Liver (tissue), 8 donors: ENCODE measurements at regions not wholly inside any gene's neighbourhood (a gene's known extent, or its start where the extent isn't known, plus 50 kb on each side); places are given as distances from the start of the nearest gene placed in this dataset.

Experiments
- DNase-seq: peaks from one replicate; pipeline ENCODE4 v3.0.0-alpha.2; 2017; ENCODE audit warnings: low spot score
- H3K27ac ChIP-seq, 2 donors: one replicate each; pipeline ENCODE4 v1.7.0; 2013; ENCODE audit warnings: inconsistent platforms in 2 of 2, low read length in 2 of 2, control low read depth in 1 of 2, low read depth in 1 of 2, mild to moderate bottlenecking in 1 of 2
- H3K27me3 ChIP-seq, 4 donors: one replicate each; pipeline versions ENCODE4 v1.6.1 to v1.7.0; 2013; ENCODE audit warnings: low read length in 3 of 4, inconsistent platforms in 1 of 4, mild to moderate bottlenecking in 1 of 4, moderate library complexity in 1 of 4; ENCODE audit not compliant: control insufficient read depth in 4 of 4, insufficient read depth in 4 of 4
- H3K36me3 ChIP-seq, 4 donors: one replicate each; pipeline versions ENCODE4 v1.6.1 to v1.7.0; 2013; ENCODE audit warnings: low read length in 3 of 4, mild to moderate bottlenecking in 3 of 4, low read depth in 1 of 4, moderate library complexity in 1 of 4; ENCODE audit not compliant: control insufficient read depth in 4 of 4, insufficient read depth in 3 of 4
- H3K4me1 ChIP-seq, 4 donors: one replicate each; pipeline versions ENCODE4 v1.6.1 to v1.7.0; 2013; ENCODE audit warnings: low read length in 3 of 4, mild to moderate bottlenecking in 3 of 4, moderate library complexity in 1 of 4; ENCODE audit not compliant: control insufficient read depth in 4 of 4, insufficient read depth in 4 of 4
- H3K4me3 ChIP-seq, 3 donors: one replicate each; pipeline versions ENCODE4 v1.6.1 to v1.7.0; 2013; ENCODE audit warnings: low read length in 3 of 3, control low read depth in 1 of 3, low read depth in 1 of 3, mild to moderate bottlenecking in 1 of 3
- H3K9ac ChIP-seq, 2 donors: one replicate each; pipeline ENCODE4 v1.7.0; 2013; ENCODE audit warnings: low read length in 2 of 2, mild to moderate bottlenecking in 2 of 2, moderate library complexity in 2 of 2, control low read depth in 1 of 2, low read depth in 1 of 2
- H3K9me3 ChIP-seq, 4 donors: one replicate each; pipeline versions ENCODE4 v1.6.1 to v1.7.0; 2013; ENCODE audit warnings: low read length in 3 of 4; ENCODE audit not compliant: control insufficient read depth in 4 of 4
- ATF3 ChIP-seq: IDR thresholded peaks from 2 replicates; pipeline ENCODE4 v1.6.1; 2016; ENCODE audit warnings: antibody characterized with exemption
- FOXA1 ChIP-seq: IDR thresholded peaks from 2 replicates; pipeline ENCODE4 v1.6.1; 2016; ENCODE audit warnings: antibody characterized with exemption
- FOXA2 ChIP-seq: IDR thresholded peaks from 2 replicates; pipeline ENCODE4 v1.6.1; 2016; ENCODE audit warnings: antibody characterized with exemption
- GABPA ChIP-seq, 2 donors: IDR thresholded peaks in 1 of 2; conservative IDR thresholded peaks in 1 of 2; 2 replicates each; pipeline ENCODE4 v1.6.1; 2016; ENCODE audit warnings: antibody characterized with exemption in 2 of 2, mild to moderate bottlenecking in 1 of 2, moderate library complexity in 1 of 2
- HNF4G ChIP-seq: IDR thresholded peaks from 2 replicates; pipeline ENCODE4 v1.6.1; 2016; ENCODE audit warnings: antibody characterized with exemption
- JUND ChIP-seq, 2 donors: IDR thresholded peaks; 2 replicates each; pipeline ENCODE4 v1.6.1; 2016; ENCODE audit warnings: antibody characterized with exemption in 2 of 2
- MAX ChIP-seq: IDR thresholded peaks from 2 replicates; pipeline ENCODE4 v1.6.1; 2016; ENCODE audit warnings: antibody characterized with exemption
- RXRA ChIP-seq, 2 donors: IDR thresholded peaks; 2 replicates each; pipeline ENCODE4 v1.6.1; 2017 to 2018; ENCODE audit warnings: antibody characterized with exemption in 2 of 2, mild to moderate bottlenecking in 1 of 2
- SP1 ChIP-seq: IDR thresholded peaks from 2 replicates; pipeline ENCODE4 v1.6.1; 2018; ENCODE audit warnings: antibody characterized with exemption, mild to moderate bottlenecking
- TAF1 ChIP-seq: conservative IDR thresholded peaks from 2 replicates; pipeline ENCODE4 v1.6.1; 2016; ENCODE audit warnings: antibody characterized with exemption, mild to moderate bottlenecking
- YY1 ChIP-seq: IDR thresholded peaks from 2 replicates; pipeline ENCODE4 v1.6.1; 2016; ENCODE audit warnings: antibody characterized with exemption, mild to moderate bottlenecking
- ZBTB33 ChIP-seq: IDR thresholded peaks from 2 replicates; pipeline ENCODE4 v1.6.1; 2016; ENCODE audit warnings: antibody characterized with exemption
- WGBS: extraction: QIAGEN DNeasy Blood & Tissue Kit; methylation state at CpG from one replicate; pipeline ENCODE4 v1.1.7; 2013; 5-methylcytosine and 5-hydroxymethylcytosine counted together
- TF ChIP-seq, protein P1 (sequence below): IDR thresholded peaks from 2 replicates; pipeline ENCODE4 v1.6.1; 2016; ENCODE audit warnings: antibody characterized with exemption, mild to moderate bottlenecking
- TF ChIP-seq, protein P2 (sequence below): fragments of 150-350 bp; IDR thresholded peaks from 2 replicates; pipeline ENCODE4 v1.5.1; 2017; ENCODE audit warnings: improper control_type of control experiment, low read depth, low read length; ENCODE audit not compliant: missing input control
- donor health status: healthy.
- donor health status: healthy.
- donor health status: healthy.
- donor health status: healthy.
- donor health status: healthy.

DNA sequence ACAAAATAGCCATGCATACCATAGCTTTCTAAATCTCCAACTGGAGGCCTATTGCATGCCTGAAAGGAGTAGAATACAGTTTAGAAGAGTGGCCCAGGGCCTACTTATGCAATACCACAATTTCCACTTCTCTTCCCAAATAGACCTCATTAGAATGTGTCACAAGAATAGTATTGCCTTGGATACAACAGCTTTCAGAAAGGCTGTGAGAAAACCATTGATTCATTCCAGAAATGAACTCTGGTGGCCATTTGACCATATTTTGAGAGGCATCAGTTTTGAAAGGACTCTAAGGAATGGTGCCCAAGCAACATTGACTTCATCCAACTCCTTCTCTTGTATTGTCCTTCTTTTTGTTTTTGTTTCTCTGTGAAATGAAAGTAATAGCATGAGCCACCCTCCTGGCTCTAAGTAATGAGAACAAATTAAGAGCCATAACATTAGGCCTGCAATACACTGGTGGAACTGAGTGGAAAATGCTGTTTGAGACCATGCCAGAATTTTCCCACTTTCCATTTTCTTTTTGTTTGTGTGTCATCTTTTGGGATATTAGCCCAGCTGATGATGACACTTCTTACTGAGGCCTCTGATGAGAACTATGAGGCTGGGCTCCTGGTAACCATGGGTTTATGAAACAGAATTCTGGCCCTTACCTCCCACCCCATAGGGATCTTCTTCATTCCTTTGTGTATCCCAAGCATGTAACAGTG, 90.2 kb downstream of the TMEM174 start:
- H3K4me1 ChIP-seq = no peaks in the 10 kb centered on the region
- H3K9me3 ChIP-seq = no peaks in the 10 kb centered on the region
- no peak overlapping the region for H3K4me3 ChIP-seq
- no peak overlapping the region for H3K27ac ChIP-seq
- H3K27me3 ChIP-seq = peaks cover 0 to 2% (median 0%) of the 10 kb centered on the region in 4 donors
- DNase-seq = no peak
- TF ChIP-seq, protein P1, sequence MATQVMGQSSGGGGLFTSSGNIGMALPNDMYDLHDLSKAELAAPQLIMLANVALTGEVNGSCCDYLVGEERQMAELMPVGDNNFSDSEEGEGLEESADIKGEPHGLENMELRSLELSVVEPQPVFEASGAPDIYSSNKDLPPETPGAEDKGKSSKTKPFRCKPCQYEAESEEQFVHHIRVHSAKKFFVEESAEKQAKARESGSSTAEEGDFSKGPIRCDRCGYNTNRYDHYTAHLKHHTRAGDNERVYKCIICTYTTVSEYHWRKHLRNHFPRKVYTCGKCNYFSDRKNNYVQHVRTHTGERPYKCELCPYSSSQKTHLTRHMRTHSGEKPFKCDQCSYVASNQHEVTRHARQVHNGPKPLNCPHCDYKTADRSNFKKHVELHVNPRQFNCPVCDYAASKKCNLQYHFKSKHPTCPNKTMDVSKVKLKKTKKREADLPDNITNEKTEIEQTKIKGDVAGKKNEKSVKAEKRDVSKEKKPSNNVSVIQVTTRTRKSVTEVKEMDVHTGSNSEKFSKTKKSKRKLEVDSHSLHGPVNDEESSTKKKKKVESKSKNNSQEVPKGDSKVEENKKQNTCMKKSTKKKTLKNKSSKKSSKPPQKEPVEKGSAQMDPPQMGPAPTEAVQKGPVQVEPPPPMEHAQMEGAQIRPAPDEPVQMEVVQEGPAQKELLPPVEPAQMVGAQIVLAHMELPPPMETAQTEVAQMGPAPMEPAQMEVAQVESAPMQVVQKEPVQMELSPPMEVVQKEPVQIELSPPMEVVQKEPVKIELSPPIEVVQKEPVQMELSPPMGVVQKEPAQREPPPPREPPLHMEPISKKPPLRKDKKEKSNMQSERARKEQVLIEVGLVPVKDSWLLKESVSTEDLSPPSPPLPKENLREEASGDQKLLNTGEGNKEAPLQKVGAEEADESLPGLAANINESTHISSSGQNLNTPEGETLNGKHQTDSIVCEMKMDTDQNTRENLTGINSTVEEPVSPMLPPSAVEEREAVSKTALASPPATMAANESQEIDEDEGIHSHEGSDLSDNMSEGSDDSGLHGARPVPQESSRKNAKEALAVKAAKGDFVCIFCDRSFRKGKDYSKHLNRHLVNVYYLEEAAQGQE = no peak
- TF ChIP-seq HNF4G (no peak), ATF3 (no peak), YY1 (no peak), FOXA1 (no peak), FOXA2 (no peak), SP1 (no peak), RXRA (IDR thresholded peaks at IDR 0.05) (no peak), JUND (IDR thresholded peaks at IDR 0.05) (no peak)
- H3K9ac ChIP-seq = no peak overlapping the region
- H3K36me3 ChIP-seq = no peaks in the 10 kb centered on the region

GRCh38 chr5:73256862-73257261, 83.9 kb downstream of the TMEM174 start:
- Histone ChIP-seq H3K27me3 (peaks cover 0 to 5% (median 0%) of the 10 kb centered on the region in 4 donors), H3K9ac (no peak overlapping the region), H3K4me3 (no peak overlapping the region), H3K27ac (no peak overlapping the region), H3K36me3 (no peaks in the 10 kb centered on the region), H3K4me1 (no peaks in the 10 kb centered on the region), H3K9me3 (peaks cover 2 to 10% (median 4%) of the 10 kb centered on the region in 4 donors)
- DNase-seq = no peak
- 73% methylated on average over 1 of the region's 1 CpG for WGBS
- TF ChIP-seq MAX = no peak
- no peak for TF ChIP-seq GABPA (IDR thresholded peaks at IDR 0.05 in 1 of 2, conservative IDR thresholded peaks at IDR 0.05 in 1 of 2)
- TF ChIP-seq TAF1 = no peak
- TF ChIP-seq, protein P1 = no peak
- no peak for TF ChIP-seq SP1
- no peak for TF ChIP-seq ZBTB33
- TF ChIP-seq, protein P2, sequence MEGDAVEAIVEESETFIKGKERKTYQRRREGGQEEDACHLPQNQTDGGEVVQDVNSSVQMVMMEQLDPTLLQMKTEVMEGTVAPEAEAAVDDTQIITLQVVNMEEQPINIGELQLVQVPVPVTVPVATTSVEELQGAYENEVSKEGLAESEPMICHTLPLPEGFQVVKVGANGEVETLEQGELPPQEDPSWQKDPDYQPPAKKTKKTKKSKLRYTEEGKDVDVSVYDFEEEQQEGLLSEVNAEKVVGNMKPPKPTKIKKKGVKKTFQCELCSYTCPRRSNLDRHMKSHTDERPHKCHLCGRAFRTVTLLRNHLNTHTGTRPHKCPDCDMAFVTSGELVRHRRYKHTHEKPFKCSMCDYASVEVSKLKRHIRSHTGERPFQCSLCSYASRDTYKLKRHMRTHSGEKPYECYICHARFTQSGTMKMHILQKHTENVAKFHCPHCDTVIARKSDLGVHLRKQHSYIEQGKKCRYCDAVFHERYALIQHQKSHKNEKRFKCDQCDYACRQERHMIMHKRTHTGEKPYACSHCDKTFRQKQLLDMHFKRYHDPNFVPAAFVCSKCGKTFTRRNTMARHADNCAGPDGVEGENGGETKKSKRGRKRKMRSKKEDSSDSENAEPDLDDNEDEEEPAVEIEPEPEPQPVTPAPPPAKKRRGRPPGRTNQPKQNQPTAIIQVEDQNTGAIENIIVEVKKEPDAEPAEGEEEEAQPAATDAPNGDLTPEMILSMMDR = no peak
- TF ChIP-seq JUND (IDR thresholded peaks at IDR 0.05) = no peak
- no peak for TF ChIP-seq FOXA1
